Gastroesophageal sphincter (tissue), 3 donors: ENCODE measurements at regions not wholly inside any gene's neighbourhood (a gene's known extent, or its start where the extent isn't known, plus 50 kb on each side); places are given as distances from the start of the nearest gene placed in this dataset.

ENCODE experiments used
- EP300 ChIP-seq: sonication (generic); formaldehyde crosslinking; IDR thresholded peaks from one replicate; pipeline ENCODE4 v1.6.1; 2017; ENCODE audit warnings: antibody characterized with exemption, mild to moderate bottlenecking
- POLR2A ChIP-seq, 2 donors: fragments of 450-650 bp; IDR thresholded peaks; one replicate each; pipeline ENCODE4 v1.6.1; 2017; ENCODE audit warnings: antibody characterized with exemption in 2 of 2, mild to moderate bottlenecking in 2 of 2, moderate library complexity in 1 of 2
- POLR2AphosphoS5 ChIP-seq: sonication (generic); formaldehyde crosslinking; IDR thresholded peaks from one replicate; pipeline ENCODE4 v1.6.1; 2017; ENCODE audit warnings: antibody characterized with exemption
- TF ChIP-seq, protein P1 (sequence below), 4 experiments: fragments of 200-600 bp in 2 of 4; fragments of 450-650 bp in 2 of 4; sonication (generic) in 1 of 4; IDR thresholded peaks; one replicate each; pipeline ENCODE4 v1.5.1; 2017 to 2019; ENCODE audit warnings: antibody characterized with exemption in 4 of 4, mild to moderate bottlenecking in 2 of 4, moderate library complexity in 2 of 4

DNA sequence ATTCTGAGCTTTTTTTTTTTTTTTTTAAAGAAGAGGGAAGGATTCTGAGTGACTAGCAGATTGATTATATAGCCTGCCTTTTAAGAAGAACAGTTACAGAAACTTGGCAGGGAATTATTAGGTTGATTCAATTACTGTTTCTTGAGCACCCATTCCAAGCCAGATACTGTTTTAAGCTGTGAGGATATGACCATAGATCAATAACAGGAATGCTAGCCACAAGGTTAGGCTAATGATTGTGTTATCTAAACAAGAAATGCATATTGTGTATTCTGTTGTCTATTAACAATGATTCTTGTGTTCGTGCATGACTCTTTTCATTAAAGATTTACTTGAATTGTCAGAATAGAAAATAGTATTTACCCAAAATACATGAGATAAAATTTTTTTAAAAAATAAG is 67.1 kb downstream of the PRORP start:
- TF ChIP-seq, protein P1, sequence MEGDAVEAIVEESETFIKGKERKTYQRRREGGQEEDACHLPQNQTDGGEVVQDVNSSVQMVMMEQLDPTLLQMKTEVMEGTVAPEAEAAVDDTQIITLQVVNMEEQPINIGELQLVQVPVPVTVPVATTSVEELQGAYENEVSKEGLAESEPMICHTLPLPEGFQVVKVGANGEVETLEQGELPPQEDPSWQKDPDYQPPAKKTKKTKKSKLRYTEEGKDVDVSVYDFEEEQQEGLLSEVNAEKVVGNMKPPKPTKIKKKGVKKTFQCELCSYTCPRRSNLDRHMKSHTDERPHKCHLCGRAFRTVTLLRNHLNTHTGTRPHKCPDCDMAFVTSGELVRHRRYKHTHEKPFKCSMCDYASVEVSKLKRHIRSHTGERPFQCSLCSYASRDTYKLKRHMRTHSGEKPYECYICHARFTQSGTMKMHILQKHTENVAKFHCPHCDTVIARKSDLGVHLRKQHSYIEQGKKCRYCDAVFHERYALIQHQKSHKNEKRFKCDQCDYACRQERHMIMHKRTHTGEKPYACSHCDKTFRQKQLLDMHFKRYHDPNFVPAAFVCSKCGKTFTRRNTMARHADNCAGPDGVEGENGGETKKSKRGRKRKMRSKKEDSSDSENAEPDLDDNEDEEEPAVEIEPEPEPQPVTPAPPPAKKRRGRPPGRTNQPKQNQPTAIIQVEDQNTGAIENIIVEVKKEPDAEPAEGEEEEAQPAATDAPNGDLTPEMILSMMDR (IDR thresholded peaks at IDR 0.05): no peak
- TF ChIP-seq POLR2A (IDR thresholded peaks at IDR 0.05): no peak
- TF ChIP-seq EP300: no peak
- no peak for TF ChIP-seq POLR2AphosphoS5
